Activated CD4-positive, alpha-beta T cell treated with anti-CD3 and anti-CD28 coated beads for 1 hour (primary cell): ENCODE measurements at regions not wholly inside any gene's neighbourhood (a gene's known extent, or its start where the extent isn't known, plus 50 kb on each side); places are given as distances from the start of the nearest gene placed in this dataset.
"Not testable (repeated sequence)": the region's sequence is repeated elsewhere in the genome, so short reads cannot be mapped to it uniquely, and the experiment has no call there.

Experiments used
- DNase-seq: peaks from one replicate; pipeline ENCODE4 v3.0.0-alpha.2; 2020

- DNase-seq, result no peak
Observed at GRCh38 chr1:101587741-101588140, 350.9 kb downstream of the S1PR1 start.

- no peak for DNase-seq
Observed at GRCh38 chr1:101588677-101589076, 351.9 kb downstream of the S1PR1 start.

DNA sequence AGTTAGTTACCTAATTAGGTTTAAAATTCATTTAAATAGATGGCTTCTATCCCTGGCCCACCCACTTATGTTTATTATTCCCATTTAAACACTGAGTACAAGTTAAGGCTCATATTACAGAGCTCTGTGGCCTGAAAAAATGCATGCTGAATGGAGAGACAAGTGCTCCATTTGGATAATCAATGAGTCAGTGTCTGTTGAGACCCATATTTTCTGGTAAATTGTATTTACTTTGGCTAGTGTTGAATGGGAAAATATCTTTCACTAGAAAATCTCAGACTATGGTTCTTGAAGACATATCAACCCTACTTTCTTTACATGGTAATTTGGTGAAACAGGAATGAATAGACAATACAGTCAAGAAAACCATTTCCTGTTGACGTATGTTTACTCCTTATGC lies 356.0 kb downstream of the S1PR1 start:
- no peak for DNase-seq

DNA sequence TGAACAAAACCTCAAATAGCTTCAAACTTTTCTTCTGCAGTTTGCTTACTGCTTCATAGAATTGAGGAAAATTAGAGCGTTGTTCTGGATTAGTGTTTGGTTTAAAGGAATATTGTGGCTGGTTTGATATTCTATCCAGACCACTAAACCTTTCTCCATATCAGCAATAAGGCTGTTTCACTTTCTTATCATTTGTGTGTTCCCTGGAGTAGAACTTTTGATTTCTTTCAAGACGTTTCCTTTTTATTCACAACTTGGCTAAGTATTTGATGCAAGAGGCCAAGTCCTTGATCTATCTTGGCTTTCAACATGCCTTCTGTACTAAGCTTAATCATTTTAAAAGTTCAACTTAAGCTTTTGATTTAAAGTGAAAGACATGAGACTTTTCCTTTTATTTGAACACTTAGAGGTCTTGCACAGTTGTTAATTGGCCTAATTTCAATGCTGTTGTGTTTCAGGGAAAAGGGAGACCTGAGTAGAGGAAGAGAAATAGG lies 359.1 kb downstream of the S1PR1 start:
- no peak for DNase-seq

DNA sequence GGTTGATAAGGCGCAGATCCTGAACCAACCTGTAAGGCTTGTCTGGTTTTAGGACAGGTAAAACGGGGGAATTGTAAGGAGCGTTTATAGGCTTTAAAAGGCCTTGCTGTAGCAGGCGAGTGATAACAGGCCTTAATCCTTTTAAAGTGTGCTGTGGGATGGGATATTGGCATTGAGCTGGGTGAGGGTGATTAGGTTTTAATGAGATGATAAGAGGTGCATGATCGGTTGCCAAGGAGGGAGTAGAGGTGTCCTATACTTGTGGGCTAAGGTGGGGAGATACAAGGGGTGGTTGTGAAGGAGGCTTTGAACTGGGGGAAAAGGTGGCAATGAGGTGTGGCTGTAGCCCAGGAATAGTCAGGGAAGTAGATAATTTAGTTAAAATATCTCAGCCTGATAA lies 363.8 kb downstream of the S1PR1 start:
- not testable (repeated sequence) for DNase-seq

DNA sequence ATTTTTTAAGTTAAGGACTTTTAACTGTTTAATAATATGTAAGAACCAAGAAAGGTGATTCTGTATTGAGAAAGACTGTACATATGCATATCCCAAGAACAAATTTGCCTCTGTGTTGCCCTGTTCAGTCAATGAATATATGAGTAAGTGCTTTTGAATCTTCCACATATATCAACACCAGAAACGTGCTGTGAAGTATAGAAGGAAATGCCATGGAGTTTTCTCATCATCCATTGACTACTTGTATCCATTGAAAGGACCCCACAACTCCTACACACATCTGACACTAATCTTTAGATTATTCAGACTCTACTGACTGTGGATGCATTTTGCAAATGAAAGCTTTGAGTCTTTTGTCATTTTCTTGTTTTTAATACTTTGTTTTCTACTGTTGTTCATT lies 366.9 kb downstream of the S1PR1 start:
- no peak for DNase-seq

DNA sequence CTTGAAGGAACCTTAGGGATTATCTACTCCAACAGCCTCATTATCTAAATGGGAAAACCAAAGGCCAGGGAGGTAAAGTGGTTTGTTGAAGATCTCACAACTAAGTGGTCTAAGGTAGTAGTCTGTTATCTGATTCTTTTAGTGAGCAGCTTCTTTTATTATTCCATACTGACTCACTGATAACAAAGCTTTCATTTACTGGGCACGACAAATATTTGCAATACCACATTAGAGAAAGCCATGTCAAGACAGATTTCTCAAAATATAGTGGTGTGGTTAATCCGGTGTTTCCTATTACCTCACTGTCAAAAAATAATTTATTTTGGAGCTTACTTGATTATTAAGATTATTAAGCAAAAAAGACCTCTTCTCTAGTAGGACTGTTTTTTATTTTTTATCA lies 369.1 kb downstream of the S1PR1 start:
- DNase-seq, result no peak

DNA sequence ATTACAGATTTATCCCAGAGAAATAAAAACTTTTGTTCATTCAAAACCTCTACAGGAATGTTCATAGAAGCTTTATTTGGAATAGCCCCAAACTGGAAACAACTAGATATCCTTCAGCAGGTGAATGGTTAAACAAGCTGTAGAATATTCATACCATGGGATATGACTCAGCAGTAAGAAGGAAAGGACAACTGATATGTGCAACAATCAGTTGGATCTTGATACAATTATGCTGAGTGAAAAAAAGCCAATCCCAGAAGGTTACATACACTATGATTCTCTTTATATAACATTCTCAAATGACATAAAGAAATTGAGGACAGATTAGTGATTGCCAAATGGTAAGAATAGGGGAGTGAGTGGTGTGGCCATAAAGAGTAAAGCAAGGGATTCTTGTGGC lies 376.7 kb downstream of the S1PR1 start:
- no peak for DNase-seq

- DNase-seq, result no peak
Observed at GRCh38 chr1:101618900-101619299, 377.8 kb downstream of the OLFM3 start.

DNA sequence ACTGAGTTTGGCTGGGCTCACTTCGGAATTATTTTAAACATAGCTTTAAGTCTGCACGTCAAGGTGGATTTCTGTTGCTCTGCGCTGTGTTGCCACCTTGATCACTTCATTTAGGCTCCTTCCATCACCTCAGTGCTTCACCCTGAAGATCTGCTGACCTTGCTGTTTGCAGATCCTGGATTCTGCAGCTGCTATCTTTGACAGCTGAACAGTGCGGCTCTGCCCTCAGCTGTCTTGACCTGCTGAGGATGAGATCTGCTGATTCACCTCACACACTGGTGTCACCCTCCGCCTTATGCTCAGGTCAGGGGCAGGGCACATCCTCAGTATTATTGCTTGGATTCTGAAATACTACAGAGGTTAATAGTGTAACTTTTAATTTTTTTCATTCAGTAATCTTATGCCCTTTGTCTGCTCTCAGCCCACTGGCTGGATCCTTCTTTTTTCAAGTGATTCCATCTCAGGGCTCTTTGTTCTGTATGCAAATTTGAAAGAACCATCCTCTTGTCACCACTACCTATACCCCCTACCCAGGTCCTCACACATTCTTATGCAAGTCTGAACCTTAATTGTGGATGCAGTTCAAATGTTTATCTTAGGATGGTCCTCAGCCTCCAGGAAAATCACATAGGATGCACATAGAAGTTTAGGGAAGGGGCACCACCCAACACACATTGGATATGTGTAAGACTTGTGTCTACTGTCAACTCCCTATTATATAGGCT lies 364.0 kb downstream of the OLFM3 start:
- no peak for DNase-seq

- no peak for DNase-seq
Observed at GRCh38 chr1:101645810-101646209, 350.9 kb downstream of the OLFM3 start.

- DNase-seq, result no peak
Observed at GRCh38 chr1:101652484-101652883, 344.2 kb downstream of the OLFM3 start.

DNA sequence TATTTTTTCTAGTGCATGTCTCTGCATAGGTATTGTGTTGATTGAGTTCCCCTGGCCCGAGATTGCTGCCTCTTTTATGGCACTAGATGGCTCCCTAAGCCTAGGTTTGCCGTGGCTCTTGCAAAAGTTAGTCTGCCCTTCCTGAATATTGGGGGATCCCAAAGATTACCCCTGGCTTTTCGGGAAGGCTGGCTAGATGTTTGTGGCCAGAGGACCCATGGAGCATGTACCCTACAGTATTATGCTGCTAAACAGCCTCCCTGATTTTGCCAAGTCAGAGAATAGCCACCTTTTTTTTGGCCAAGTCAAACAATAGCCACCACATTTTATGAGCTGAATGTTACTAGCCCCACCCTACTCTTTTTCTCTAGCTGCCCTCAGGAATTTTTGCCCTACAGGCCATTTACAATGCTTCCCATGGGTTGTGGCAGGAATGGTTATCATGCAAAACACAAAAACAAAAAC lies 343.2 kb downstream of the OLFM3 start:
- DNase-seq, result no peak

GRCh38 chr1:101664726-101665125 lies 332.0 kb downstream of the OLFM3 start:
- DNase-seq, result no peak

GRCh38 chr1:101667761-101668160 lies 329.0 kb downstream of the OLFM3 start:
- DNase-seq, result no peak

- no peak for DNase-seq
Observed at GRCh38 chr1:101683136-101683535, 313.6 kb downstream of the OLFM3 start.

DNA sequence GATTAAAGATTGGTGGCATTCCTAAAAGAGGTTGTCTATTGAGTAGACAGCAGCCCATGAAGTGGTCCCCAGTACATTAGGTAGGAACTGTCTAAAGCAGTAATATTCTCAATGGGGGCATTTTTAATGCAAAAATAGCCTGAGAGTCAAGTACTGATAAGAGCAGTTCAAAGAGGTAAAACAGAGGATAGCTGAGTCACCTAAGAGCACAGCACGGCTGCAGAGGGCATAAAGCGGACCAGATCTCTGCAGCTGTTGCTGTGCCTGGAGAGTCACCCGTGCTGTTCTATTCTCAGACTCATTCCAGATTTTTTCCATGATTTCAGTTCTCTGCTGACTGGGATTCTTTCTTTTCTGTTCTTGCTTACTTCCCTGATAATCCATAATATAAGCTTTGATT lies 313.2 kb downstream of the OLFM3 start:
- no peak for DNase-seq

DNA sequence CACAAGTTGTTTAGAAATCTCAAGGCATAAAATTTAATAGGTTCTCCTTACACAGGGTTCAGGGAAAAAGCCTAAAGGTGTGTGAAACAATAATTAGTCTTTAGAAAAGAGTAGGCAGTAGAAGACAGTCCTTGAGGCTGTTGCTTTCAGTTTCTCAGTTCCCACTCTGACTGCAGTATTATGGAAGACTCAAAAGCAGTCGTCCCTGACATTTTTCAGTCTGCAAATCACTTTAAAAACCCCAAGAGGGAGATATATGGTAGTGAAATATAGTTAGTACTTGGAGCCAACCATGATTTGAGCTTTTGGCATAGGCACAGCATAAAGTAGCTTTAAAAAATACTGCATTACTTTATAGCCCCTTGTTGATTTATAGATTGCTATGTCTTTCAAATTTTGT lies 299.7 kb downstream of the OLFM3 start:
- no peak for DNase-seq

DNA sequence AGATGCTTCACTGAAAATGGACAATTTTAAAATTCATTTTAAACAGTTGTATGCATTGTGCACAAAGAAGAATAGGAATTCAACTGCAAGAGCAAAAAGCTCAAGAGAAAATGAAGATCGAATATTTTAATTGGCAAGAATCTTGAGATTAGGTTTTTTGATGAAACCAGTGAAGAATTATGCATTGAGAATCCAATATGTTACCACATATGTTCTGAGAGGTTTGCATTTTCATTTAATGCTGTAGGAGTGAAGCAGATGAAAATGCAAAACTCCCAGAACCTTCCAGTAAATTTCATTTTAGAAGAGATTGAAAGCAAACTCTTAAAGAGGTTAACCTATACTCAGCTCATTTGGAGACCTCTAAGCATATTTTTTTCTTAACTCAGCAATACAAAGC lies 298.0 kb downstream of the OLFM3 start:
- DNase-seq, result no peak

DNA sequence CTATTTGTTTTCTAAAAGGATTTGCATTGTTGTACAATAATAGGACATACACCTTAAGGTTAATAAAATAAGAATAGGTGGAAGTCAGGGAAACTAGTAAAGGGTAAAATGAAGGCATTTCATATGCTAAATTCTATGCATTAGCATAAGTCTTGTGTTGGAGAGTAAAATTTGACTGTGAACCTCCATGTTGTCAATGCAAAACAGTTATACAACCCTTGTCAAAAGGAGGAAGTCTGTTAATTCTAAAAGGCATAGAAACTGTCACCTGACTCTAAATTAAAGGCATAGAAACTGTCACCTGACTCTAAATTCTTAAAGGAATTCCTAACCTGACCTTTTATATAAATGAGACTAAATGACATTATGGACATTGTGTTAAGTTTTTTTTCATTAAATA lies 291.8 kb downstream of the OLFM3 start:
- DNase-seq, result no peak

DNA sequence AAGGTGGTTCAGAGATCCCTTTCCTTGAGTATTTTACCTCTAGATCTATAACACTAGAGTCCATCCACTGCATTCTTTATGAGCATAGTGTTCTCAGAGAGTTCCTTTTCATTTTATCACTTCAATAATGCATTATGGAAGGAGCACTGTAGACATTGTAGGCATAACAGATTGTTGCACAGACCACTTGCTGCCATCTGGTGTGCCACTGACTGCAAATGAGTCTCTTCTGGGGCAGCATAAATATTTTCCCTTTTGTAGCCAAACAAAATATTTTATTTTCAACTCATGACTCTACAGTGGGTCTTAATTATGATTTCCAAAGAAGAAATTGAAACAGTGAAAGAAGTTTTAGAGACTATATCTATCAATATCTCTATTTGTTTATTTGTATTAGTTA lies 290.4 kb downstream of the OLFM3 start:
- no peak for DNase-seq

DNA sequence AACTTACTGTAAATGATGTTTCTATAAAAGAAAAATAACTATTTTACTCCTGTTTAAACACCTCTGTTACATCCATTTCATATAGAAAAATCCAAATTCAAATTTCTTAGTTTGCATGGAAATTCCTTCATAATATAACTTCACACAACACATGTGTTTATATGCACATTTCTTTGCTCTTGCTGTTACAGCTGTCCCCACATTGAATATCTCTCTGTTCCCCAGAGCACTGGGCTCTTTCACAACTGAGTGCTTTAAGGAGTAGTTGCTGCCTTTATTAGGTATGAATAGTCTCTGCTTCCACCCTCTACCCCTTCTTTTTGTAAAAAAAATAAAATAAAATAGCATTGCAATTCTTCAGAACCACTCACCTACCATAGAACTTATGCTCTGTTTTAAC lies 287.0 kb downstream of the OLFM3 start:
- DNase-seq, result no peak

DNA sequence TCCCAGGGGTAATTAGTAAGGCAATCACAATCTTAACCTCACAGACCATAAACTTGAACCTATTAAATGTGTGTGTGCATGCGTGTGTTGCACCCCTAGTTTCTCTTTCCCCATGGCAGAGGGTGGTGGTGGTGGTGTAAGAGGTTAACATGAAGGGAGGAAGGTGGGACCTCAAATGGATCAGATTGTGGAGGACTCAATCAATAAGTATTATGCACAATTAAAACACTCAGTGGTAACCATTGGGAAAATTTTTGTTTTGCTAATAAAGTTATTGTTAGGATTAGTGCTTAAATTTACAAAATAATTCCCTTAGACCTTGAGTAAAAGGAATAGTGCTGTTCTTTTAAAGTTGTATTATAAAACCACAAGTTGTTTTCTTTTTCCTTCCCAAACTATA lies 283.0 kb downstream of the OLFM3 start:
- DNase-seq, result no peak

DNA sequence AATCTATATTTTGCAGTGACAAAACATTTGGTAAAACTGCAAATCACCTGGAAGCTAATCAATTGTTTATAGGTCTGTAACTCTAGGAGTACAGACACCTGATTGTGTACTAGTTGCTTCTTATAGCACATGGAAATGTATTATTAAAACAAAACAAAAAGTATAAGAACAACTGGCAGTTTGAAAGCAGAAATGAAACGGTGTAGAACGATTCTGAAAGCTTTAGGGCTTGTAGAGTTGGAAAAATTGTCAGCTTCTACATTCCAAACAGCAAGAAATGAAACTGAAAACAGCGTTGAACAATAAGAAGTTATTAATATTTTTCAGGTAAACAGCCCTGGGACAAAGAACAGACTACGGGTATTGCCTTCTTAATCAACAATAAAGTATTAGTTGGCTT lies 273.3 kb downstream of the OLFM3 start:
- no peak for DNase-seq

- no peak for DNase-seq
Observed at GRCh38 chr1:101728029-101728428, 268.7 kb downstream of the OLFM3 start.
